ENCODE measurements at regions not wholly inside any gene's neighbourhood (a gene's known extent, or its start where the extent isn't known, plus 50 kb on each side); places are given as distances from the start of the nearest gene placed in this dataset.

DNA sequence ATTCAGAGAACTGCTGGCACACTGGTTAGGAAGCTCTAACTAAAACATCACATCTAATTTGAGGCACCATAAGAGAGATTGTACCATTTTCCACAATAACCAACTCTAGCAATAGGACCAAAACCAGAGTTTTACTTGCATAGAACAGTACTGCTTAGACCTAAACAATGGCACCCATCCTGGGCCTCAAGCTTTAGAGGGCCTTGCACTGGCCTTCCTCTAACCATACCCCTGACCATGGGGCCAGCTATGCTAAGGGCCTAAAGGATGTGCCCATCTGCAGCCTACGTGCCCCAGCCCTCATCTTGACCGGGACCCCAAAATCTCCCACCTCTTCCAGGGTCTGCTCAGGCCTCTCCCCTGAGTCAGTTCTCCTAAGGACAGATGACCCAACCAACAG lies 74.4 kb upstream of the ARHGAP32 start:
- Histone ChIP-seq H3K9ac (ENCODE audit: low read length in 2 of 2) (no peak overlapping the region), H3K27me3 (ENCODE audit: control insufficient read depth in 1 of 2, insufficient read depth in 2 of 2, low read length in 2 of 2) (no peaks in the 10 kb centered on the region), H3K4me1 (ENCODE audit: control insufficient read depth, insufficient read depth, low read length) (no peaks in the 10 kb centered on the region), H3K9me3 (ENCODE audit: control insufficient read depth in 2 of 2, low read length in 2 of 2) (no peaks in the 10 kb centered on the region), H3K27ac (ENCODE audit: low read length) (no peak overlapping the region), H3K36me3 (ENCODE audit: control insufficient read depth in 2 of 2, insufficient read depth in 2 of 2, low read length in 2 of 2) (no peaks in the 10 kb centered on the region), H3K4me3 (ENCODE audit: low read length in 2 of 2) (no peak overlapping the region)

DNA sequence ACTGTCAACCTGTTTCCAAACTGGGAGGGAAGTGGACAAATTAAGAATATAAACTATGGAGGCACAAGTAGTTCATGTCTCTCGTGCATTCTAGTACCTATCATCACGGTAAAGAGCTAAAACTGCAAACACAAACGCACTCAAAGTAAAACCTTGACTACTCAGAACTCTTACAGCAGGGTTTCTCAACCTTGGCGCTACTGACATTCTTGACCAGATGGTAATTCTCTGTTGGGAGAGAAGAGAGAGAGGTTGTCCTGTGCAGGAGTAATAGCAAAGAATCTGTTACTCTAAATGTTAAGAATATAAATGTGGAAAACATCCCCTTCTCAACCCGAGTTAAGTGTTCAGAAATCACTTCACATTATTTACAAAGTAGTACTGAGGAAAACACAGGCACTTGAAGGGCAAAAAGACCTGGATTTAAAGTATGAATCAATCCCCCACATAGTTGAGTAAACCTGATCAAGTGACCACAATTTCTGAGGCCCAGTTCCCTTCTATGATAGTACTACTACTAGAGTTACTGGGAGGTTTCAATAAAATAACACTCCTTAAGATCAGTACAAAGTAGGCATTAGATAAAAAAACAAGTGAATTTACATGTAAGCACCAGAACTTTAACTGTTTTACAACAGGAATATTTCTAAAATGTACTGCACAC lies 73.1 kb upstream of the ARHGAP32 start:
- H3K4me3 ChIP-seq (ENCODE audit: low read length in 2 of 2), result no peak overlapping the region
- no peaks in the 10 kb centered on the region for H3K36me3 ChIP-seq (ENCODE audit: control insufficient read depth in 2 of 2, insufficient read depth in 2 of 2, low read length in 2 of 2)
- H3K9me3 ChIP-seq (ENCODE audit: control insufficient read depth in 2 of 2, low read length in 2 of 2), result no peaks in the 10 kb centered on the region
- no peak overlapping the region for H3K9ac ChIP-seq (ENCODE audit: low read length in 2 of 2)
- no peaks in the 10 kb centered on the region for H3K27me3 ChIP-seq (ENCODE audit: control insufficient read depth in 1 of 2, insufficient read depth in 2 of 2, low read length in 2 of 2)
- H3K27ac ChIP-seq (ENCODE audit: low read length), result no peak overlapping the region
- no peaks in the 10 kb centered on the region for H3K4me1 ChIP-seq (ENCODE audit: control insufficient read depth, insufficient read depth, low read length)

DNA sequence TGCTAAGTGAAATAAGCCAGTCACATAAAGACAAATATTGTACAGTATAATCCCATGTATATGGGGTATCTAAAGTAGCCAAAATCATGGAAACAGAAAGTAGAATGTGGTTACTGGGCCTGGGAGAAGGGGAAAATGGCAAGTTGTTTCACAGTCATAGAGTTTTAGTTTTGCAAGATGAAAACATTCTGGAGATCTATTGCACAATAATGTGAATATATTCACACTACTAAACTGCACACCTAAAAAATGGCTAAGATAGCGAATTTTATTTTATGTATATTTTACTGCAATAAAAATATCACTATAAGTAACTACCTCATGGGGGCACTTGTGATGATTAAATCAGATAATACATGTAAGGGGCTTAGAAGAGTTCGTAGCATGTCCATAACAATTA lies 72.0 kb upstream of the ARHGAP32 start:
- H3K9me3 ChIP-seq (ENCODE audit: control insufficient read depth in 2 of 2, low read length in 2 of 2), result no peaks in the 10 kb centered on the region
- H3K4me1 ChIP-seq (ENCODE audit: control insufficient read depth, insufficient read depth, low read length), result no peaks in the 10 kb centered on the region
- no peak overlapping the region for H3K4me3 ChIP-seq (ENCODE audit: low read length in 2 of 2)
- no peaks in the 10 kb centered on the region for H3K27me3 ChIP-seq (ENCODE audit: control insufficient read depth in 1 of 2, insufficient read depth in 2 of 2, low read length in 2 of 2)
- H3K27ac ChIP-seq (ENCODE audit: low read length), result no peak overlapping the region
- H3K36me3 ChIP-seq (ENCODE audit: control insufficient read depth in 2 of 2, insufficient read depth in 2 of 2, low read length in 2 of 2), result no peaks in the 10 kb centered on the region
- no peak overlapping the region for H3K9ac ChIP-seq (ENCODE audit: low read length in 2 of 2)

DNA sequence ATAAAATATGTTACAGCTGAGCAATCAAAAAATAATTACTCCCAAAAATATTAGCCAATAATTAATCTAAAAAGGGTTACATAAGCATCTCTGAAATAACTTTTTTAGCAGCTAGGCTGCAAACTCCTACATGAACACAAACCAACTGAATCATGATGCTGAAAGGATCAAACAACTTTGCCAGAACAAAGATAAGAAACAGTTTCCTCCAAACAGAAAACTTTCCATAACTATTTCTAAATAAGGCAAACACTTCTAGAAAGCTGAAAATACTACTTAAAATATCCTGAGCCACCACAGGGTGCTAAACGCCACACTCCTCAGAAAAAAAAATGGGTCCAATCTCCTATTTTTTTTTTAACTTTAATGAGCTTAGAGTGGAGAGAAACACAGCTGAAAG lies 68.6 kb upstream of the ARHGAP32 start:
- Histone ChIP-seq H3K27ac (ENCODE audit: low read length) (no peak overlapping the region), H3K4me3 (ENCODE audit: low read length in 2 of 2) (no peak overlapping the region), H3K36me3 (ENCODE audit: control insufficient read depth in 2 of 2, insufficient read depth in 2 of 2, low read length in 2 of 2) (no peaks in the 10 kb centered on the region), H3K9ac (ENCODE audit: low read length in 2 of 2) (no peak overlapping the region), H3K9me3 (ENCODE audit: control insufficient read depth in 2 of 2, low read length in 2 of 2) (no peaks in the 10 kb centered on the region), H3K27me3 (ENCODE audit: control insufficient read depth in 1 of 2, insufficient read depth in 2 of 2, low read length in 2 of 2) (no peaks in the 10 kb centered on the region), H3K4me1 (ENCODE audit: control insufficient read depth, insufficient read depth, low read length) (no peaks in the 10 kb centered on the region)

DNA sequence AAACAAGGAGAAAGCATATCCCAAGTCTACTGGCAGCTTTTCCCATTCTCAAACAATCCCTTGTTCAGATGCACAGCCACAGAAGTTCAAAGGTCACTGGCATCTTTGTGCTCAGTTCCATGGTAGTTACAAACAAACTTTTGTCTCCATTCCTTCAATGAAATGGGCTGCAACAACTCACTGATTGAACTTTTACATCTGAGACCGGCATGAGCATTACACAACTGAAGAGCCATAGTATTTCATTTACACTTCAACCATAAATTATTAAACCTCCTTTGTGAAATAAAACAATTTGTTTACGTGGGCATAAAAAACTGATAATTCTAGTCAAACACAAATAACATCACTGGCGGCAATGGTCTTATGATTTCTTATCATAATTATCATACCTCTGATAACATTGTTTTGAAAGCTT lies 67.8 kb upstream of the ARHGAP32 start:
- H3K36me3 ChIP-seq (ENCODE audit: control insufficient read depth in 2 of 2, insufficient read depth in 2 of 2, low read length in 2 of 2), result no peaks in the 10 kb centered on the region
- no peak overlapping the region for H3K9ac ChIP-seq (ENCODE audit: low read length in 2 of 2)
- no peaks in the 10 kb centered on the region for H3K27me3 ChIP-seq (ENCODE audit: control insufficient read depth in 1 of 2, insufficient read depth in 2 of 2, low read length in 2 of 2)
- no peak overlapping the region for H3K27ac ChIP-seq (ENCODE audit: low read length)
- H3K4me1 ChIP-seq (ENCODE audit: control insufficient read depth, insufficient read depth, low read length), result no peaks in the 10 kb centered on the region
- H3K4me3 ChIP-seq (ENCODE audit: low read length in 2 of 2), result no peak overlapping the region
- no peaks in the 10 kb centered on the region for H3K9me3 ChIP-seq (ENCODE audit: control insufficient read depth in 2 of 2, low read length in 2 of 2)

DNA sequence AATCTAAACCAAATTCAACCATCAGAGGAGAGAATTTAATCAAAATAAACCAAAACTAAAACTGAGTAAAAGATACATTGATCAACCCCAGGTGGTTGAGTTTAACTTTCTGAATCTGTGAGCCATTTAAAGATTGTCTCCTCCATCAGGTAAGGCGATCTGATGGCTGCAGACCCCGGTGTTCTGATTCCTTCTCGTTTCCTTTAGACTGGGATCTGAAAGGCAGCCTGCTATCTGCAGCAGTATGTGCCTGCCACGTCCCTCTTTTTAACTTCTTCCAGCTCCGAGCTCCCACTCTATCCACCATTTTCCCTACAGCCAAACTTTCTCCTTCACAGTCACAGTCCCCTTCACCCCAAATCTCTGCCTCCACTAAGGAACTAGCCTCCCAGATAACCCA lies 66.1 kb upstream of the ARHGAP32 start:
- Histone ChIP-seq H3K4me3 (ENCODE audit: low read length in 2 of 2) (no peak overlapping the region), H3K36me3 (ENCODE audit: control insufficient read depth in 2 of 2, insufficient read depth in 2 of 2, low read length in 2 of 2) (no peaks in the 10 kb centered on the region), H3K4me1 (ENCODE audit: control insufficient read depth, insufficient read depth, low read length) (no peaks in the 10 kb centered on the region), H3K9ac (ENCODE audit: low read length in 2 of 2) (no peak overlapping the region), H3K9me3 (ENCODE audit: control insufficient read depth in 2 of 2, low read length in 2 of 2) (no peaks in the 10 kb centered on the region), H3K27me3 (ENCODE audit: control insufficient read depth in 1 of 2, insufficient read depth in 2 of 2, low read length in 2 of 2) (no peaks in the 10 kb centered on the region), H3K27ac (ENCODE audit: low read length) (no peak overlapping the region)

DNA sequence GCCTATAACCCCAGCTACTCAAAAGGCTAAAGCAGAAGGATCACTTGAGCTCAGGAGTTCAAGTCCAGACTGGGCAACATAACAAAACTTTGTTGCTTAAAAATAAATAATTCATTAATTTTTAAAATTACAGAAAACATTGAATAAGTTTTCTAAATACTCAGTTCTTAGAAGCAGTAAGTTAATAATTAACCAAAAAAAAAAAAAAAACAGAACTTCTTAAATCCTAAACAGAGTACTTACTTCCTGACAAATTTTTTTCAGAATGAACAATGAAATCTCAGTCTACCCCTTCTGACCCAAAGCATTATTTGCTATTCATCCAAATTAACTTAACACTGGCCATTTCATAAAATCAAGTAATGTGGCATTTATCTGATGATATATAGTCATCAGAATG lies 65.4 kb upstream of the ARHGAP32 start:
- H3K4me1 ChIP-seq (ENCODE audit: control insufficient read depth, insufficient read depth, low read length), result no peaks in the 10 kb centered on the region
- H3K9ac ChIP-seq (ENCODE audit: low read length in 2 of 2), result no peak overlapping the region
- no peak overlapping the region for H3K4me3 ChIP-seq (ENCODE audit: low read length in 2 of 2)
- H3K27me3 ChIP-seq (ENCODE audit: control insufficient read depth in 1 of 2, insufficient read depth in 2 of 2, low read length in 2 of 2), result no peaks in the 10 kb centered on the region
- no peak overlapping the region for H3K27ac ChIP-seq (ENCODE audit: low read length)
- H3K36me3 ChIP-seq (ENCODE audit: control insufficient read depth in 2 of 2, insufficient read depth in 2 of 2, low read length in 2 of 2), result no peaks in the 10 kb centered on the region
- H3K9me3 ChIP-seq (ENCODE audit: control insufficient read depth in 2 of 2, low read length in 2 of 2), result no peaks in the 10 kb centered on the region

DNA sequence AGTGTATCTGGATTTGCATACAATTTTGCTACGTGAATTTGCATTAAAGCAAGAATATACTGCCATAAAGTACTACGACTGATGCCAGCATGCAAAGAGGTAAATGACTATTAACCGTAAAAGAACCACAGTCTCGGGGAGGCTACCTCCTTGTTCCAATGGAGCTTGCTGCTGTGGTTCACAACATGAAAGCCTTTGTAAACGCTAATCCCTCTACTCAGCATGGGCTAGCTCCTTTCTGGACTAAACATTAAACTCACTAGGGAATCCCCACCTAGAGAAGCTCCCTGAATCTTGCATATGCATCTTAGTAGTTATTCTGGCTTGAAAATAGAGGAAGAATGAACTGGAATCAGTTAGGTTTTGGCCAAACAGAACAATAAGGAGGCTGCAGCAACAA lies 60.5 kb upstream of the ARHGAP32 start:
- no peaks in the 10 kb centered on the region for H3K27me3 ChIP-seq (ENCODE audit: control insufficient read depth in 1 of 2, insufficient read depth in 2 of 2, low read length in 2 of 2)
- H3K9me3 ChIP-seq (ENCODE audit: control insufficient read depth in 2 of 2, low read length in 2 of 2), result no peaks in the 10 kb centered on the region
- H3K36me3 ChIP-seq (ENCODE audit: control insufficient read depth in 2 of 2, insufficient read depth in 2 of 2, low read length in 2 of 2), result no peaks in the 10 kb centered on the region
- no peak overlapping the region for H3K4me3 ChIP-seq (ENCODE audit: low read length in 2 of 2)
- no peaks in the 10 kb centered on the region for H3K4me1 ChIP-seq (ENCODE audit: control insufficient read depth, insufficient read depth, low read length)
- H3K27ac ChIP-seq (ENCODE audit: low read length), result no peak overlapping the region
- no peak overlapping the region for H3K9ac ChIP-seq (ENCODE audit: low read length in 2 of 2)

DNA sequence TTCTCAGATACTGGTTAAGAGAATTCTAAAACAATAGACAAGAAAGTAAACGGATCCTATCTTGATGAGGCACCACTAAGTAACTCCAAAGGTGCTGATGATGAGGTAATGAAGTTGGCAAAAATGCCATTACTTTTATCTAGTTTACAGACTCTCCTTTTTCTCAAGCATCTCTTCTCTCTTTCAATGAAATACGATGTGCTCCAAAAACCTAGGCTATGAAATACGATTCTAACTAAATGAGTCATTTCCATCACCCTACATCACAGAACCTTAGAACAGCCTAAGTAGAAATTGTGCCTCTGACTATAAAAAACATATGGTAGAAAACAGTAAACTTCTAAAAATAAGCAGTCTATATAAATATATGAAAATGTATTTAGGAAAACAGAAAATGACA lies 58.9 kb upstream of the ARHGAP32 start:
- H3K9ac ChIP-seq (ENCODE audit: low read length in 2 of 2), result no peak overlapping the region
- no peaks in the 10 kb centered on the region for H3K27me3 ChIP-seq (ENCODE audit: control insufficient read depth in 1 of 2, insufficient read depth in 2 of 2, low read length in 2 of 2)
- H3K36me3 ChIP-seq (ENCODE audit: control insufficient read depth in 2 of 2, insufficient read depth in 2 of 2, low read length in 2 of 2), result no peaks in the 10 kb centered on the region
- H3K4me3 ChIP-seq (ENCODE audit: low read length in 2 of 2), result no peak overlapping the region
- H3K4me1 ChIP-seq (ENCODE audit: control insufficient read depth, insufficient read depth, low read length), result no peaks in the 10 kb centered on the region
- H3K27ac ChIP-seq (ENCODE audit: low read length), result no peak overlapping the region
- H3K9me3 ChIP-seq (ENCODE audit: control insufficient read depth in 2 of 2, low read length in 2 of 2), result no peaks in the 10 kb centered on the region

DNA sequence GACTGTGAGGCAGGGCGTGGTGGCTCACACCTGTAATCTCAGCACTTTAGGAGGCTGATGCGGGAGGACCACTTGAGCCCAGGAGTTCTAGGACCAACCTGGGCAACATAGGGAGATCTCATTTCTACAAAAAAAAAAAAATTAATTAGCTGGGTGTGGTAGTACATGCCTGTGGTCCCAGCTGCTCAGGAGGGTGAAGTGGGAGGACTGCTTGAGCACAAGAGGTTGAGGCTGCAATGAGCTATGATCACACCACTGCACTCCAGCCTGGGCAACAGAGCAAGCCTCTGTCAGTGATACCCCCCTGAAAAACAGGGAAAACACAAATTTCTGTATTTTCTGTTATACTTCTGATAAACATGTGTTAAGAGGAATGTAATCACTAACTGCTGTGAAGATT lies 57.8 kb upstream of the ARHGAP32 start:
- Histone ChIP-seq H3K27me3 (ENCODE audit: control insufficient read depth in 1 of 2, insufficient read depth in 2 of 2, low read length in 2 of 2) (no peaks in the 10 kb centered on the region), H3K4me1 (ENCODE audit: control insufficient read depth, insufficient read depth, low read length) (no peaks in the 10 kb centered on the region), H3K4me3 (ENCODE audit: low read length in 2 of 2) (no peak overlapping the region), H3K9me3 (ENCODE audit: control insufficient read depth in 2 of 2, low read length in 2 of 2) (no peaks in the 10 kb centered on the region), H3K9ac (ENCODE audit: low read length in 2 of 2) (no peak overlapping the region), H3K27ac (ENCODE audit: low read length) (no peak overlapping the region), H3K36me3 (ENCODE audit: control insufficient read depth in 2 of 2, insufficient read depth in 2 of 2, low read length in 2 of 2) (no peaks in the 10 kb centered on the region)

DNA sequence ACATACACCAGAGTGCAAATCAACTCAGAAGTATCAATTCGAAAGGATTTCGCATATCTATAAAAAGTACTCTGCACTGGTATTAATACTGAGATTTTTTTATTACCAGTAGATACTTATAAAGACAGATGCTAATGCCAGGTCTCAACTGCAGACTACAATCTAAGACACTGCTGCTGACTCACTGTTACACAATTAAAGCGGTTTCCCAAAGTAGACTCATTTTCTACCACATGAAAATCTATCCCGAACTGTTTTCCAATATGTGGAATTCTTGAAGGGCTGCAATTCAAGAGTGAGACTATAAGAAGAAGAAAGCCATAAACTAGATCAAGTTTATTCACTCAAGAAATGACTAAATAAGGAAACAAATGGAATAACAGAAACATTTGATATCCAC lies 57.2 kb upstream of the ARHGAP32 start:
- H3K9me3 ChIP-seq (ENCODE audit: control insufficient read depth in 2 of 2, low read length in 2 of 2), result no peaks in the 10 kb centered on the region
- no peak overlapping the region for H3K9ac ChIP-seq (ENCODE audit: low read length in 2 of 2)
- H3K4me3 ChIP-seq (ENCODE audit: low read length in 2 of 2), result no peak overlapping the region
- H3K27me3 ChIP-seq (ENCODE audit: control insufficient read depth in 1 of 2, insufficient read depth in 2 of 2, low read length in 2 of 2), result no peaks in the 10 kb centered on the region
- H3K4me1 ChIP-seq (ENCODE audit: control insufficient read depth, insufficient read depth, low read length), result no peaks in the 10 kb centered on the region
- no peaks in the 10 kb centered on the region for H3K36me3 ChIP-seq (ENCODE audit: control insufficient read depth in 2 of 2, insufficient read depth in 2 of 2, low read length in 2 of 2)
- no peak overlapping the region for H3K27ac ChIP-seq (ENCODE audit: low read length)

Measured in stomach smooth muscle (tissue), 2 donors.